ENCODE measurements at regions not wholly inside any gene's neighbourhood (a gene's known extent, or its start where the extent isn't known, plus 50 kb on each side); places are given as distances from the start of the nearest gene placed in this dataset.

GRCh38 chr10:113420733-113421675 is 131.8 kb upstream of the HABP2 start:
- no peak for DNase-seq

GRCh38 chr10:113422371-113422770 is 130.5 kb upstream of the HABP2 start:
- no peak for DNase-seq

GRCh38 chr10:113423981-113424721 is 128.7 kb upstream of the HABP2 start:
- DNase-seq, result no peak

GRCh38 chr10:113425008-113425407 is 127.8 kb upstream of the HABP2 start:
- no peak for DNase-seq

- DNase-seq, result no peak
Measured at GRCh38 chr10:113425541-113425951, 127.3 kb upstream of the HABP2 start.

- DNase-seq, result no peak
Measured at GRCh38 chr10:113426181-113426877, 126.5 kb upstream of the HABP2 start.

GRCh38 chr10:113427236-113427735 is 125.6 kb upstream of the HABP2 start:
- DNase-seq, result no peak

GRCh38 chr10:113427811-113428558 is 124.9 kb upstream of the HABP2 start:
- no peak for DNase-seq

- DNase-seq, result no peak
Measured at GRCh38 chr10:113430634-113431397, 122.0 kb upstream of the HABP2 start.

GRCh38 chr10:113431398-113432160 is 121.3 kb upstream of the HABP2 start:
- DNase-seq, result no peak

GRCh38 chr10:113433711-113434110 is 119.1 kb upstream of the HABP2 start:
- DNase-seq, result no peak

GRCh38 chr10:113434315-113434714 is 118.5 kb upstream of the HABP2 start:
- no peak for DNase-seq

GRCh38 chr10:113434950-113435349 is 117.9 kb upstream of the HABP2 start:
- no peak for DNase-seq

GRCh38 chr10:113435881-113436280 is 117.0 kb upstream of the HABP2 start:
- DNase-seq, result no peak

GRCh38 chr10:113436851-113437250 is 116.0 kb upstream of the HABP2 start:
- DNase-seq, result no peak

GRCh38 chr10:113438652-113439051 is 114.2 kb upstream of the HABP2 start:
- DNase-seq, result no peak

- DNase-seq, result no peak
Measured at GRCh38 chr10:113441220-113441619, 111.6 kb upstream of the HABP2 start.

GRCh38 chr10:113441686-113442270 is 111.1 kb upstream of the HABP2 start:
- no peak for DNase-seq

- no peak for DNase-seq
Measured at GRCh38 chr10:113442336-113442735, 110.5 kb upstream of the HABP2 start.

All from T-helper 9 cell (primary cell).